ENCODE measurements at regions not wholly inside any gene's neighbourhood (a gene's known extent, or its start where the extent isn't known, plus 50 kb on each side); places are given as distances from the start of the nearest gene placed in this dataset.

DNA sequence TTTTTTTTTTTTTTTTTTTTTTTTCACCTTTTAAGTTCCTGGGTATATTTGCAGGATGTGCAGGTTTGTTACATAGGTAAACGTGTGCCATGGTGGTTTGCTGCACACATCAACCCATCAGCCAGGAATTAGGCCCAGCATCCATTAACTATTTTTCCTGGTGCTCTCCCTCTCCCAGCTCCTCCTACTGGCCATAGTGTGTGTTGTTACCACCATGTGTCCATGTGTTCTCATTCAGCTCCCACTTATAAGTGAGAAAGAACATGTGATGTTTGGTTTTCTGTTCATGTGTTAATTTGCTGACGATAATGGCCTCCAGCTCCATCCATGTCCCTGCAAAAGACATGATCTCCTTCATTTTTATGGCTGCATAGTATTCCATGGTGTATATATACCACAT, 350.5 kb downstream of the MAN2A1 start:
- BruUV-seq (replicated peaks) = no TSS peak
- H3K27ac ChIP-seq (ENCODE audit: insufficient read depth, low read depth, low read length) = no peak overlapping the region
- H3K4me2 ChIP-seq (ENCODE audit: insufficient read depth, low read length) = no peak overlapping the region
- FAIRE-seq = no peak
- dilution Hi-C loops (cut with MboI; ENCODE audit: extremely low pct_ligation_motif_present, low sequenced_read_pairs) = no loop called here
- H3K4me3 ChIP-seq (replicated peaks in 1 of 3; ENCODE audit: insufficient read depth in 1 of 3, low read depth in 1 of 3, low read length in 3 of 3) = no peak overlapping the region
- H4K20me1 ChIP-seq (replicated peaks; ENCODE audit: control insufficient read depth, extremely low read depth, insufficient read depth, low read length) = no peaks in the 10 kb centered on the region
- no peak for TF ChIP-seq JUN (IDR thresholded peaks at IDR 0.05; ENCODE audit: borderline replicate concordance, insufficient read depth, insufficient read length, low read depth)
- TF ChIP-seq, protein P1, sequence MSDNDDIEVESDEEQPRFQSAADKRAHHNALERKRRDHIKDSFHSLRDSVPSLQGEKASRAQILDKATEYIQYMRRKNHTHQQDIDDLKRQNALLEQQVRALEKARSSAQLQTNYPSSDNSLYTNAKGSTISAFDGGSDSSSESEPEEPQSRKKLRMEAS (IDR thresholded peaks at IDR 0.05; ENCODE audit: insufficient read depth, insufficient read length) = no peak
- TF ChIP-seq FOS (IDR thresholded peaks at IDR 0.05; ENCODE audit: borderline replicate concordance, insufficient read depth, low read length) = no peak
- H3K27me3 ChIP-seq (ENCODE audit: control insufficient read depth in 2 of 2, insufficient read depth in 2 of 2, low read length in 2 of 2) = no peaks in the 10 kb centered on the region
- H3K4me1 ChIP-seq (ENCODE audit: control insufficient read depth, extremely low read depth, insufficient read depth, low read length) = no peaks in the 10 kb centered on the region
- no peaks in the 10 kb centered on the region for H3K9me3 ChIP-seq (replicated peaks; ENCODE audit: control insufficient read depth, insufficient read depth, low read length)
- no peaks in the 10 kb centered on the region for H3K79me2 ChIP-seq (ENCODE audit: control insufficient read depth, insufficient read depth, low read length)
- H3K9ac ChIP-seq (replicated peaks; ENCODE audit: extremely low read depth, insufficient read depth, low read length) = no peak overlapping the region
- no peaks in the 10 kb centered on the region for H3K36me3 ChIP-seq (ENCODE audit: control insufficient read depth in 2 of 2, extremely low read depth in 1 of 2, insufficient read depth in 2 of 2, low read length in 2 of 2)
- H3K9me1 ChIP-seq (replicated peaks; ENCODE audit: control insufficient read depth, extremely low read depth, insufficient read depth, low read length) = no peaks in the 10 kb centered on the region
- no peak for DNase-seq (ENCODE audit: low read depth, low spot score)
- CTCF ChIA-PET = interaction anchor here (0.6 kb wide), 1 partner anchor 348 kb away, joined by 3 read pairs; no protein-coding TSS in a partner anchor
- H2AFZ ChIP-seq (ENCODE audit: low read depth, low read length) = no peak overlapping the region
- POLR2A ChIA-PET = no interaction called here
- intact Hi-C loops (cut with micrococcal nuclease) = no loop called here

DNA sequence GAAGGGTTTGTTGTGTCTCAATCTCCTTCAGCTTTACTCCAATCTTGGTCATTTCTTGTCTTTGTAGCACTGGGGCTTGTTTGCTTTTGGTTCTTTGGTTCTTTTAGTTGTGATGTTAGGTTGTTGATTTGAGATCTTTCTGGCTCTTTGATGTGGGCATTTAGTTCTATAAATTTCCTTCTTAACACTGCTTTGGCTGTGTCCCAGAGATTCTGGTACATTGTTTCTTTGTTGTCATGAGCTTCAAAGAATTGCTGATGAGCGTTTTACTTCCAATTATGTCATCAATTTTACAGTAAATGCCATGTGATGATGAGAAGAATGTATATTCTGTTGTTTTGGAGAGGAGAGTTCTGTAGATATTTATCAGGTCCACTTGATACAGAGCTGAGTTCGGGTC, 353.3 kb downstream of the MAN2A1 start:
- Histone ChIP-seq H3K4me3 (replicated peaks in 1 of 3; ENCODE audit: insufficient read depth in 1 of 3, low read depth in 1 of 3, low read length in 3 of 3) (no peak overlapping the region), H3K79me2 (ENCODE audit: control insufficient read depth, insufficient read depth, low read length) (no peaks in the 10 kb centered on the region), H2AFZ (ENCODE audit: low read depth, low read length) (no peak overlapping the region), H3K4me1 (ENCODE audit: control insufficient read depth, extremely low read depth, insufficient read depth, low read length) (no peaks in the 10 kb centered on the region), H3K4me2 (ENCODE audit: insufficient read depth, low read length) (no peak overlapping the region), H3K9me3 (replicated peaks; ENCODE audit: control insufficient read depth, insufficient read depth, low read length) (no peaks in the 10 kb centered on the region), H3K27me3 (ENCODE audit: control insufficient read depth in 2 of 2, insufficient read depth in 2 of 2, low read length in 2 of 2) (no peaks in the 10 kb centered on the region), H3K9me1 (replicated peaks; ENCODE audit: control insufficient read depth, extremely low read depth, insufficient read depth, low read length) (no peaks in the 10 kb centered on the region), H3K27ac (ENCODE audit: insufficient read depth, low read depth, low read length) (no peak overlapping the region), H3K36me3 (ENCODE audit: control insufficient read depth in 2 of 2, extremely low read depth in 1 of 2, insufficient read depth in 2 of 2, low read length in 2 of 2) (no peaks in the 10 kb centered on the region), H4K20me1 (replicated peaks; ENCODE audit: control insufficient read depth, extremely low read depth, insufficient read depth, low read length) (no peaks in the 10 kb centered on the region), H3K9ac (replicated peaks; ENCODE audit: extremely low read depth, insufficient read depth, low read length) (no peak overlapping the region)
- POLR2A ChIA-PET = no interaction called here
- DNase-seq (ENCODE audit: low read depth, low spot score) = no peak
- no peak for FAIRE-seq
- CTCF ChIA-PET = no interaction called here
- dilution Hi-C loops (cut with MboI; ENCODE audit: extremely low pct_ligation_motif_present, low sequenced_read_pairs) = no loop called here
- TF ChIP-seq, protein P1 (IDR thresholded peaks at IDR 0.05; ENCODE audit: insufficient read depth, insufficient read length) = no peak
- TF ChIP-seq MYC (IDR thresholded peaks at IDR 0.05; ENCODE audit: low read depth, low read length) (no peak), FOS (IDR thresholded peaks at IDR 0.05; ENCODE audit: borderline replicate concordance, insufficient read depth, low read length) (no peak), EZH2 (IDR thresholded peaks at IDR 0.05; ENCODE audit: borderline replicate concordance, low read depth, low read length, severe bottlenecking) (no peak), POLR2A (IDR thresholded peaks at IDR 0.05; ENCODE audit: low read depth, low read length) (no peak), POLR2AphosphoS5 (IDR thresholded peaks at IDR 0.05; ENCODE audit: insufficient read depth, low read depth, low read length) (no peak), JUN (IDR thresholded peaks at IDR 0.05; ENCODE audit: borderline replicate concordance, insufficient read depth, insufficient read length, low read depth) (no peak), GATA2 (IDR thresholded peaks at IDR 0.05; ENCODE audit: insufficient read depth, insufficient read length, low read depth, low read length) (no peak)
- TF ChIP-seq, protein P2, sequence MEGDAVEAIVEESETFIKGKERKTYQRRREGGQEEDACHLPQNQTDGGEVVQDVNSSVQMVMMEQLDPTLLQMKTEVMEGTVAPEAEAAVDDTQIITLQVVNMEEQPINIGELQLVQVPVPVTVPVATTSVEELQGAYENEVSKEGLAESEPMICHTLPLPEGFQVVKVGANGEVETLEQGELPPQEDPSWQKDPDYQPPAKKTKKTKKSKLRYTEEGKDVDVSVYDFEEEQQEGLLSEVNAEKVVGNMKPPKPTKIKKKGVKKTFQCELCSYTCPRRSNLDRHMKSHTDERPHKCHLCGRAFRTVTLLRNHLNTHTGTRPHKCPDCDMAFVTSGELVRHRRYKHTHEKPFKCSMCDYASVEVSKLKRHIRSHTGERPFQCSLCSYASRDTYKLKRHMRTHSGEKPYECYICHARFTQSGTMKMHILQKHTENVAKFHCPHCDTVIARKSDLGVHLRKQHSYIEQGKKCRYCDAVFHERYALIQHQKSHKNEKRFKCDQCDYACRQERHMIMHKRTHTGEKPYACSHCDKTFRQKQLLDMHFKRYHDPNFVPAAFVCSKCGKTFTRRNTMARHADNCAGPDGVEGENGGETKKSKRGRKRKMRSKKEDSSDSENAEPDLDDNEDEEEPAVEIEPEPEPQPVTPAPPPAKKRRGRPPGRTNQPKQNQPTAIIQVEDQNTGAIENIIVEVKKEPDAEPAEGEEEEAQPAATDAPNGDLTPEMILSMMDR (IDR thresholded peaks at IDR 0.05; ENCODE audit: extremely low read depth in 1 of 2, insufficient read depth in 1 of 2, low read depth in 1 of 2, low read length in 2 of 2) = no peak
- no TSS peak for BruUV-seq (replicated peaks)
- intact Hi-C loops (cut with micrococcal nuclease) = no loop called here

Measured in endothelial cell of umbilical vein (primary cell).